CD4-positive, alpha-beta T cell treated with Interleukin-17A for 1 hour (primary cell): ENCODE measurements at regions not wholly inside any gene's neighbourhood (a gene's known extent, or its start where the extent isn't known, plus 50 kb on each side); places are given as distances from the start of the nearest gene placed in this dataset.
"Not testable (repeated sequence)": the region's sequence is repeated elsewhere in the genome, so short reads cannot be mapped to it uniquely, and the experiment has no call there.

Experiments
- DNase-seq: peaks from one replicate; pipeline ENCODE4 v3.0.0-alpha.2; 2020

DNA sequence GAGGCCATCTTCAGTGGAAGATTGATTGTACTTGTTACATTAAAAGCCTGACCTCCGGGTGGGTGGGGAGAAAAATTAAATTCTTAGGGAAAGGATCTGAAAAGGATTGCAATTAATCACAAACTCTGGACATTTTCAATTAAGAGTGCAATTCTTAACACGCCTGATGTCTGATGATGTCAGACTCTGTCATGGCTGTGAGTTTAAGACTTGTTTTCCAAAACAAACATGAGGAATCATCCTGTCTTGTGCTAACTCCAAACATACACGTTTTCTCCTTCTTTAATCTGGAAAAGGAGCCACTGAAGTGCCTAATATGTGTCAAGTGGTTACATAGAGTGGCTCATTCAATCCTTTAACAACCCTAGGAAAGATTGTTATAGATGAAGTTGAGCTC, 60.4 kb upstream of the SMIM23 start:
- no peak for DNase-seq

DNA sequence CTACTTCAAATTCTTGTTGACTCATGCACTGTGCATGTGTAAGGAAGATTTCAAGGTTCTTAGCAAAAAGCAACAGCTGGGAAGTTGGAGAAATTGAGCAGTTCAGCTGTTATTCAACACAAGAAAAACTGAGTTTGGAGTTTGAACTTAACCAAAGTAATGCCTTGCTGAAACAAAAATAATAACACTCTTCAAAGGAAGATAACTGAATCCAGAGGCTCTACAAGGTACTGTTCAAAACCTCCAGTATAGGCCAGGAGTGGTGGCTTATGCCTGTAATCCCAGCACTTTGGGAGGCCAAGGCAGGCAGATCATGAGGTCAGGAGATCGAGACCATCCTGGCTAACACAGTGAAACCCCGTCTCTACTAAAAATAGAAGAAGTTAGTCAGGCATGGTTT, 58.8 kb upstream of the SMIM23 start:
- DNase-seq: not testable (repeated sequence)

DNA sequence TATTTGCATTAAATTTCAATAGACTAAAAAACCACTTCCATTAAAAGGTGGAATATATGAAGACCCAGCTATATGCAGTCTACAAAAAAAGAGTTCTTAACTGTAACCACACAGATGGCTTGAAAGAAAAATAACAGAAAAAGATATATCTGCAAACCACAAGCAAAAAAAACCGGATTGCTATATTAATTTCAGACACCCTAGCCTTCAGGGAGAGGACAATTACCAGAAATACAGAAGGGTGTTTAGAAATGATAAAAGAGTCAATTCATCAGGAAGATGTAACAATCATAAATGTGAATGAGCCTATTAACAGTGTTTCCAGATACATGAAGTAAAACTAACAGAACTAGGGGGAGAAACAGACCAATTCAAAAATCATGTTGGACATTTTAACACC, 56.9 kb upstream of the SMIM23 start:
- no peak for DNase-seq
